CMK (cell line): ENCODE measurements at regions not wholly inside any gene's neighbourhood (a gene's known extent, or its start where the extent isn't known, plus 50 kb on each side); places are given as distances from the start of the nearest gene placed in this dataset.

Source experiments
- DNase-seq: peaks from one replicate; pipeline ENCODE4 v3.0.0-alpha.2; 2010; ENCODE audit warnings: low read depth

GRCh38 chr4:27267970-27268355 is 407.3 kb downstream of the STIM2 start:
- DNase-seq = no peak

DNA sequence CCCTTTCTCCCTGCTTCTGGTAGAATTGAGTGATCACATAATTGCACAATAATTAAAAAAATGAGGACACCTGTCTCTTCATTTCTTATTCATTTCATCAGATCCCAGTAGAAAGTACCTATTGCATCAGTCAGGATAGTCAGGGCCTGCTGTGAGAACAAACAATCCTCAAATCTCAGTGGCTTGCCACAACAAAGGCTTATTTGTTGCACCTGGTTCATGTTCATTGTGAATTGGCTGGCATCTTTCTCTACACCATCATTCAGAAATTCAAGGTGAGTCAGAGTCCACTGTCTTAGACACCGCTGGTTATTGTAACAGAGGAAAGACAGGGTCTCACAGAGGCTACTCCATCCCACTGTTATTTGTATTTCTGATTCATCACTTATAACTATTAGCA is 409.8 kb downstream of the STIM2 start:
- no peak for DNase-seq

- DNase-seq = no peak
Observed at GRCh38 chr4:27271555-27271954, 410.9 kb downstream of the STIM2 start.

- DNase-seq = no peak
Observed at GRCh38 chr4:27272217-27272616, 411.6 kb downstream of the STIM2 start.

DNA sequence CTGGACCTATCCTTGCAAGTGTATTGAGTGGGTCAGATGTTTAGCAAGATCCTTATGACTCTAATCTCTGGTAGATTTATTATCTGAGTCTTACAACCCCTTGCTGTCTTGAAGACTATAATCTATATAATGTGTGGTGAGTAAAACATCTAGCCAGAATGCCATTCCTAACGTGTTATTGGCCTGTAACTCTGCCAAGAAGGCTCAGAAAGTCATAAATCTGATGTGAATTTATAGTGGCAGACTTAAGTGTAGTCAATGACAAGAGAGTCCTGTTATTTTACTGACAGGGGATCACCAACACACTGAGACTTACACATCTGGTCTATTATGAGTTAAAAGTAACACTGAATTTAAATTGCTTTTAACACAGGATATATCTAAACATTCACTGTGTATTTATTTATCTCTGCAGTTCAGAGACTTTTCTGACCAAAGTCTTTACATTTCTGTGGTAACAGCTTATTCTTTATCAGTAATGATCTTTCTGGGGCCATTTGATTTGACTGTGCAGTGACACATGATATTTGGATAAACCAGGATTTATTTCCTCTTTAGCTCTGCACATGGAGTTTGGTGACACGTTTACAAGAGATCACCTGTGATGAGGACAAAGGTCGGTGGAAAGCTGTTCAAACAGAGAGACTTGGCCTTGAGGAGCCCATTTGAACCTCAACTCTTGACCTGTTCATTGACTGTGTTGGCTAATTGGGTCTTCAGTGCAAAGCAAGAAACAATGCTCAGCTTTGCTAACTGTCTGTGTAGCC is 415.8 kb downstream of the STIM2 start:
- DNase-seq = no peak

DNA sequence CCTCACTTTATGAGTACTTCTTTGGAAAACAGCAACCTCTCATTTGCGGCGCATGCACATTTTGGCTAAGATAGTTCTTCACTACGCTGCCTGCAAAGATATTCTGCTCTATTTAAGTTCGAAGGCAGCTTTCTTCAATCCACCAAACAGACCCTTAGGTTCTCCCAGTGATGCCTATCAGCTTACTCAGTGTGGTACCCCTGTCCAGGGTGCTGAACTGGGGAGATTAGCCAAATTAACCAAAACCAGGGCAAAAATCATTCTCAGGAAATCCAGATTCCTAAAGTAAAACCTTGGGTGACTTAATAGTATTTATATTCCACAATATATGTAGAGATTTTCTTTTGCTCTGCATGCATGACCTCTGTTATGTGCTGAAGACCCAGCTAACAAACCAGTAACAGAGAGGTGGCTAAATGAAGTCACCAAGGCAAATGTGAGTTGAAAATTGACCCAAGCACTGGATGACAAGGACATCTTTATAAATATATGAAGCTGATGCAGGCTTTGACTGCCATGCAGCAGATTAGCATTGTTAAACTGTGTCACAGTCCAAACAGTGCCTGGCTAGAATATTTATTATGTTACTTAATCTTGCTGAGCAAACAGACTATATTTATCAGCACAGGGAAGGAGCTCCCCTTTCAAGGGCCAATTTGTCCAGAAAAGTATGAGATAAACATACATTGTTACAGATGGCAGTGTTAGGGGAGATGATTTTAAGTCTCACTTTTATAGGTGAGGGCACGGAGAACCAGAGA is 418.2 kb downstream of the STIM2 start:
- DNase-seq = no peak

- peak; percentile 79 for DNase-seq
Observed at GRCh38 chr4:27288496-27288895, 427.9 kb downstream of the STIM2 start.

GRCh38 chr4:27289704-27290103 is 429.1 kb downstream of the STIM2 start:
- no peak for DNase-seq

- DNase-seq = no peak
Observed at GRCh38 chr4:27293831-27294230, 433.2 kb downstream of the STIM2 start.

DNA sequence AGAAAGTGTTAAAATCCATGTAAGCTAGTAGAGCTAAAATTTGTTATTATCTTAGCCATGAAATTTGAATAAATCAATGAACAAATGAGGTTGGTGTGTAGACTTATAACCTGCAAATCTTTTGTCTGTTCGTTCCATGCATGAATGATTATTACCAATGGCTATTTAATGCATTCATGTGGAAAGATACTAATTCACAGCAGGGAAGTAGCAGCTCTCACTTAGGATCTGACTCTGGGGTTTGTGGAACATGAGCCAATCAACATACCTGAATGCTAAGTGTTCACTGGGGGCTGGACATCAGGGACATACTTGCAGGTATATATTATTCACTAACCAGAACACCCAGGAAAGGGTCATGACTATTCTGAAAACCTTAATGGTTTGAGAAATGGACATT is 444.1 kb downstream of the STIM2 start:
- no peak for DNase-seq

DNA sequence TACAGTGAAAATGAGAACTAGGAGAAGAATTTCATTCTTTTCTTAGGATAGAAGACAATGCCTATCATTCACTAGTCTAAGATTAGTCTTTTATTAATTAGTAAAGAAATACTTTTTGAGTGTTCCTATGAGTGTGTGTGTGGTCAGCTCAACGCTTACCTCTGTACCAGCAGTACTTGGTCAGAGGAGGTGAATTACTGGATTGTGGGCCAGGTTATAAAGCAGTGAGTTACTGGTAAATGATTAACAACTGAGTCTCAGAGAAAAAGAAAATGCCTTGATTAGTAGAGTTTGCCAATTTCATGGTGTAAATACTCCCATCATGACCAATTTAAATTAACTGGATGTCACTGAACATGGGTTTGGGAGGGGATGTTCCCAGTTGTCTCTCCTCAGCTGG is 444.6 kb downstream of the STIM2 start:
- DNase-seq = no peak

- no peak for DNase-seq
Observed at GRCh38 chr4:27308379-27308778, 447.7 kb downstream of the STIM2 start.

DNA sequence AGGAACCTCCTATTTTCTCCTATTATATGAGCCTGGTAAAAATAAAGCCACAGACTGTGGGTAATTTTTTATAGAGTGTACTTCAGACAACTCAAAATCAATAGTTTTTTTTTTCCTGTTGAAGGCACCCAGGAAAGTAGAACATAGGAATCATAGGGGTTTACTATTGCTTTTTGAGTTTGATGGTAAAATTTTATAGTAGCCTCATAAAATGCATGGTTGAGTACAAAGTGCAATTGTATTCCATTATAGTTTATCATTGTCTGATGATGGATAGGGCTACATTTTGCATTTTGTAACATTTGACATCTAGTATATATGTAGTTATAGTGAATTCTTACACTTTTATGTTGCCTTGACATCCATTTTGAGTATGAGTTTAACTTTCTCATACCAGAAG is 455.0 kb downstream of the STIM2 start:
- DNase-seq = no peak

DNA sequence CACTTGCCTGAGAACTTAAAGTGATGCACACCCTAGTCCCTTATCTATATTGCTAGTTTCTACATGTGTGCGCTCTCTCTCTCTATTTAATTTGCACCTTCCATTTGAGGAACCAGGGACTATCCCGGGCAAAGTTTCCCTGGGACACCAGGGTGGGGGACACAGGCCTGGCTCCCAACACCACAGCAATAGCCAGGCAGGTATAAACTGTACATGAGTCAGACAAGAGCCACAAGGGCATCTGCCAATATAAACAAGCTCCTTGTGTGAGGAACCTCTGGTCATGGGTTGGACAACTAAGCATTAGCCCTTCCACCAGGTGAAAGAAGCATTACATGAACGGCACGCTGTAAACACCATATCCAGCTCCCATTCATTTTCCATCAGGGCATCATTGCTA is 455.5 kb downstream of the STIM2 start:
- DNase-seq = no peak

GRCh38 chr4:27318740-27319139 is 458.1 kb downstream of the STIM2 start:
- no peak for DNase-seq

GRCh38 chr4:27326991-27327390 is 466.4 kb downstream of the STIM2 start:
- DNase-seq = no peak

DNA sequence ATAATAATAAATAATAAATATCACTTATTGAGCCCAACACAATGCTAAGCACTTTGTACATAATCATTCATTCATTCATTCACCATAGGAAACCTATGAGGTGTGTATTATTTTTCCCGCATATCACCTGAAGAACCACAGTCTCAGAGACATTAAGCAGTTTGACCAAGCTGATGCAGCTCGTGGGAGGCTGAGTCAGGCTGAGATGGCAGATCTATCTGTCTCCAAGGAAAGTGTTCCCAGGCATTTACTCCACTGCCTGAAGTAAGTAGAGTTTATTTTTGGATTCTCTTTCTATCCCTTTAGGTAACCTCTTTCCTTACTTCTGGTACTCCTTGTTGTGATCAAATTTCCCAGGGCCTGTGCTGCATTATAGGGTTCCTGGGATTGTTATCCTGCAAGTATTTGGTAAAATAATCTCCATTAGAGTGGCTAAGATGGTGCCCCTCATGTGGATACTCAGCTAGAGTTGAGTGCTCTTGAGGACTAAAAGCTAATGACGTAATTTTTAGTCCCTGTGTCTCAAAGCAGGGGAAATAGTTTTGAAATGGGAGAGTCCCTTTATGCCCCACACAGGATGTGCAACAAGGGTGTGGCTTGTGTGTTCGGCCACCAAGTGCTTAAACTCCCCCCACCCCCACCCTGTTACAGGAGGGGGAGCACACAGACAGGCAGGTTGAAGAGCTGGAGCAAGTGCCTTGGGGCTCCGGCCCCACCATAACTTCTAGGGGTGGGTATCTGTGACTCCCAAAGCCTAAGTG is 467.0 kb downstream of the STIM2 start:
- no peak for DNase-seq

- DNase-seq = no peak
Observed at GRCh38 chr4:27338530-27338929, 477.9 kb downstream of the STIM2 start.

DNA sequence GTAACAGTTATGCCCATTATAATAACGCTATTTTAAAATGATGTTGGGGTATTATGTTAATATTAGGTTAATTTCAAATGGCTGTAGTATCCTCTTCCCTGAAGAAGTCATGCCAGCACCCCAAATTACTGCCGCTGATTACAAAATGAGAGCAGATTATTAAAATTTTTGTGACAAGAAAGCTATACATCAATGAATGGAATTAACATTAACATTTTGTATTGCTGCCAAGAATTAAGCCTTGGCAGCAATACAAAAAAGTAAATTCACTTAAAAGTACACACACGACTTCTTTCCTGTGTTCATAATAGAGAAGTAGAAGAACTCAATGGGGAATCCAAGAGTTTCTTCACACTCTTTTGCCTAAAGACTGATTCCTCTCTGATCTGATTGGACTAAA is 482.8 kb downstream of the STIM2 start:
- DNase-seq = no peak

DNA sequence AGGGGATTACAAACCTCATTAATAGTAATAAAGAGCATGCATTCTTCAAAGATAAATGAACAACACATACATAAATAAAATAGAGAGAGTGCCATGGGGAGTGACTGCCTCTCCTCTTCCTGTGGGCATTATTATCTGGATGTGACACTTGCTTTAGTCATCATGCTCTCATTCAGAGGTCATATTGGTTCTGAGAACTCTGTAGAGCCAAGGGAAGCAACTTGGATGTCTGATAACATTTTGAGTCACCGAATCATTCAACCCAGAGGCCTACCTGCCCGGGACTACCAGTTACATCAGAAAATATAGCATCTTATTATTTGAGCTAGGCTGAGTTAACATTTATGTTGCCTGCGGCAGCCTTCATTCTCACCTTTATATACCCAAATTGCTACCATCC is 489.5 kb downstream of the STIM2 start:
- DNase-seq = no peak

DNA sequence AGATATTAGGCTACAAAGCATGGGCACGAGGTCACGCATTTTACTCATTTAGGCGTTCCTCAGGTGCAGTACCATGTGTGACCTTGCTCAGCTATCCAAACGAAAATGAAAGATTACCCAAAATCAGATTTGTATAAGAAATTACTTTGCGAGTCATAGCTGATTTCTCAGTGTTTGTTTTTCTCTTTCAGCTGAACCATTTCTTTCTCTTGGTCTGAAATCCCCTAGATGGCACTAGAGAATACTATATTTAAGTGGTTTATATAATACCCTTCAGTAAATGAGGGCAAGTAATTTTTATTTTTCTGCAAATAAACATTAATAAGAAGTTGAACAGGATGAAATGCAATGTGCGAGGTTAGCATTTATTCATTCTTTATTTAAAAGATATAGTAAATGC is 496.6 kb downstream of the STIM2 start:
- no peak for DNase-seq

DNA sequence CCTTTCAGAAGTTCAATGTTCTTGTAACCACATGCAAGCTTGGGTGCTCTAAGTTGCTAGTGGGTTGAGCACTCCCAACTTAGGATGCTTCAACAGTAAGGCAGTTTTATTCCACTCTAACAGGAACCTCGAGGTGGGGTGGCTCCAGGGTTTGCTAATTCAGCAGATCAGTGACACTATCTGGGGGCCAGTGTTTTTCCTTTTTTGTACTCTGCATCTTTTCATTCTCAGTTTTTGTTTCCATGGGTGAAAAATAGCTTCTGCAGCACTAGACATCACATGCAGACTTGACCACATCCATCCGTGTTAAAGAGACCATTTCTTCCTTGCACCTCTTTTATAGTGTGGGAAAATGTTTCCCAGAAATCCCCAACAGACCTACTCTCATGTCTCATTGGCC is 497.6 kb downstream of the STIM2 start:
- no peak for DNase-seq

- no peak for DNase-seq
Observed at GRCh38 chr4:27360131-27360530, 499.5 kb downstream of the STIM2 start.
